NCI-H2029 (cell line): ENCODE measurements at regions not wholly inside any gene's neighbourhood (a gene's known extent, or its start where the extent isn't known, plus 50 kb on each side); places are given as distances from the start of the nearest gene placed in this dataset.

Experiments
- DNase-seq: peaks from one replicate; lab custom pipeline; 2025; lab: John Stamatoyannopoulos, UW

DNA sequence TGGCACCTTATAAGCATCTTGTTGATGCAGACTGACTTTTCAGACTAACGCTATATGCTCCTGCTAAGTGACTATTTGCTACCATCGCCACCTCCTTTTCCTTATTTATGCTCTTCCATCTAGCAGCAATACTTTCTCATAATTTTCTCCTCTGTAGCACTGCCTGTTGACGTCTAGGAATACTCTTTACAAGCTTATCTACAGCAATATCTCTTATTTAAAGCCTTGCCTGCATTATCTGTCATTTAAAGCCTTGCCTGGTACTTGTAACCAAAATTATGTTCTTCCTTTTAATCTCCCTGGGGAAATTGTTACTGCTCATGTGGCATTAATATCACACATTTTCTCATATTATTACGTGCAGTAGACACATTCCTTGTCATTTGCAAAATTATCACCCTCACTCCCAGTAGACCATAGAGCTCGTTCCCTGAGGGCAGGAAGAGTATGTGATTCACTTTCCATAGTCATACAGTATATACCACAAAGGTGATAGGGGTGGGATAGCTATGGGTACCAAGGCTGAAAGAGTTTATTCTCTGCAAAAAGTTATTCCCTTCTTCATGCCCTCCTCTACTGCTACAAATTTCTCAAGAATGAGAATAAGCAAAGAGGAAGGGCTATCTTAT lies 359.7 kb upstream of the PCDH15 start:
- DNase-seq, result no peak

DNA sequence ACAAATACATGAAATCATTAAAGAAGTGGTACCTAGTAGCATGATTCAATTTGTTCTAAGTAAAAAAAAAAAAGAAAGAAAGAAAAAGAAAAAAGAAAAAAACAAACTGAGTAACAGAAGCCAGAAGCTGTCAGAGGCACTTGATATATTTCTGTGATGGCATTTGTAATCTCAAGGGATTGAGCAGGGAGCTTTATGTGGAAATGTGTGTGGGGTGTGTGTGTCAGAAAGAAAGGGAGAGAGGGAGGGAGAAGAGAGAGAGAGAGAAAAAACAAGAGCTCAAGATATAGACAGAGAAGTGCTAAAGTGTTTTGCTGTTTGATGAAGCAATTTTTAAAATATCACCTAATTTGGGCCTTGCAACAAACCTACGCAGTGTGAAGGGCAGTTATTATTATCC lies 357.6 kb upstream of the PCDH15 start:
- no peak for DNase-seq

DNA sequence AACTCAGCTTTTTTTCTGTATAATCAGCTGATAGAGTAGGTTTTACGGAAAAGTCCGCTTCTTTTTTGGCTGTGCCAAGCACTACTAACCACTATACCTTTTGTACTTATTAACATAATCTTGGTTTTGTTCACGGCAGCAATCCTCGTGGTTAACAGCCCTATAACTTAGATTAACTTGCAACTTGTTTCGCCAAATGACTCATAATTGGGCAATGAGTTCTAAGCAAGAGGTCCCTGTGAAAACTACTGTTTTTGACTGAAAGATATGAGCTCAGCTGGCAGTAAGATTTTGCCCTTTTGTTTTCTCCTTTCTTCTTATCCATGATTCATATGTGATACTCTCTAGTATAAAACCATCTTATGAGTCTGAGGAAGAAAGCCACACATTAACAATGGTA lies 345.0 kb upstream of the PCDH15 start:
- DNase-seq, result no peak

DNA sequence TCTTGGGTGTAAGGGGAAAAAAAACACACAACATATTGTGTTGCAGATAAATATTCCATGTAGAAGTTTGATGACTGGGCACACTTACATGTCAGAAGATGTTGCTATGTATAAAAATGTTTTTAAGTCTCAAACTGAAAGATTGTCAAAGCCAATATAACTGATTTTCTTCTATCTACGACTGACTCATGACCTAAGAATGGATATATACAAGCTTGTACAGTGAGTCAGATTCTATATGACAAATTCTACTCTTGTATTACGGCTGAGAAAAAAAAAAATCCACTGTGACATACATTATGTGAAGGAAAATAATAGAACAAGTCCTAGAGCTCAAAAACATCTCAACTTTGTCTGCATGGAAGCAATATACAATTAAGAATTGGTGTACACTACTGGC lies 343.0 kb upstream of the PCDH15 start:
- no peak for DNase-seq

DNA sequence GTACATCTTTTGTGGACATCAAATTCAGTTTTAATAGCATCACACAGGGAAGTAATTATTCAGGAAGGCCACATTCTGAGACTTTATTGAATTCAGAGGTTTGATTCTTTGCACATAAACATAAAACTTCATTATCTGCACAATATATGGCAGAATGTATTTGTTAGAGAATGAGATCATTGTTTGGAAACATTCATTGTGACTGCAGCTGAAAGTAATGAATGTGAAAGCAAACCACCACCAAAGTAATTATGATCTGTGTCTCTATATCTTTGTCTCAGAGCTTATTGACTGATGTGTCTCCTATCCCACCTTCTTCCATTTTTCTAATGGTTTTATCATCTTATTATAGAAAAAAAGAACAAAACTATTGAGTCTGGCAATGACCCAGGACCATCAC lies 340.9 kb upstream of the PCDH15 start:
- no peak for DNase-seq

DNA sequence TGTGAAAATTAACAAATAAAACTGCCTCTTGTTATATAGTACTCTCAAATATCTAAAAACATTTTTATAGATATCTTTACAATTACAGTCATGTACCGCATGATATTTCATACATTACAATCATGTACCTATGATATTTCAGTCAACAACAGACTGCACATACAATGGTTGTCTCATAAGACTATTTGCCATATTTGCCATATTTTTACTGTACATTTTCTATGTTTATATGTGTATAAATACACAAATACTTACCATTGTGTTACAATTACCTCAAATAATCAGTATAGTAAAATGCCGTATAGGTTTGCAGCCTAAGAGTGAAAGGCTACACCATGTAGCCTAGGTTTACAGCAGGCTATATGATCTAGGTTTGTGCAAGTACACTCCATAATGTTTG lies 336.0 kb upstream of the PCDH15 start:
- DNase-seq, result no peak

DNA sequence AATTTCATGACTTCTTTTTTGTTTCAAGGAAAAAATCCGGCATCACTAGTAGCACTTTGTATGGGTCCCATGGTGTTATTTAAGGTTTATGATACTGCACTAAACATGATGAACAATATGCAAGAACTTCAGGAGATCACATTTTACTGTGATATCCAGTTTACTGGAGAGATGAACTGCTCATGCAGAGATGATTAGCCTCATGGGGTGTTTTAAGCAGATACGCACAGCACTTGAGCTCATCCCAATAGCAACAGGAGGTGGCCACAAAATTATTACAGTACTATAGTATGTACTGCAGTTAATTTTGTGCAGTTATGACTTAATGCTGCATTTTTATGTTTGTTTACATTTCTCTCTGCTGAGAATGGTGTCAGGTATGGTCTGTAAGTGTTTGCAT lies 303.7 kb upstream of the PCDH15 start:
- no peak for DNase-seq

DNA sequence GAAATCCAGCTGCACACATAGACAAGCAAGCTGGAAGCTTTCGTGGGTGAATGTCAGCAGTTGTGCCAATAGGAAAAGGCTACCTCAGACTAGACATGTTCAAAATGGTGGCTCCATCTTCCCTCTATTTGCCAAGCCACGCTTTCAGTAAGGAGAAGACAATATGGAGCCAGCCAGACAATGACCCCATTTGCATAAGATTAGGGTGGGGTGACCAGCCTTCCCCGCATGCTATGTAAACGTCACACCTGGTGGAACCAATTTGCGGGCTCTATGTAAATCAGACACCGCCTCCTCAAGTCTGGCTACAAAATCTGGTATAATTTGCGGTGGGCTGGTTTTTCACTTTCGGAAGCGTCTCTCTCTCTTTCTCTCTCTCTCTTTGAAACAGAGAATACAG lies 297.4 kb upstream of the PCDH15 start:
- DNase-seq, result no peak

DNA sequence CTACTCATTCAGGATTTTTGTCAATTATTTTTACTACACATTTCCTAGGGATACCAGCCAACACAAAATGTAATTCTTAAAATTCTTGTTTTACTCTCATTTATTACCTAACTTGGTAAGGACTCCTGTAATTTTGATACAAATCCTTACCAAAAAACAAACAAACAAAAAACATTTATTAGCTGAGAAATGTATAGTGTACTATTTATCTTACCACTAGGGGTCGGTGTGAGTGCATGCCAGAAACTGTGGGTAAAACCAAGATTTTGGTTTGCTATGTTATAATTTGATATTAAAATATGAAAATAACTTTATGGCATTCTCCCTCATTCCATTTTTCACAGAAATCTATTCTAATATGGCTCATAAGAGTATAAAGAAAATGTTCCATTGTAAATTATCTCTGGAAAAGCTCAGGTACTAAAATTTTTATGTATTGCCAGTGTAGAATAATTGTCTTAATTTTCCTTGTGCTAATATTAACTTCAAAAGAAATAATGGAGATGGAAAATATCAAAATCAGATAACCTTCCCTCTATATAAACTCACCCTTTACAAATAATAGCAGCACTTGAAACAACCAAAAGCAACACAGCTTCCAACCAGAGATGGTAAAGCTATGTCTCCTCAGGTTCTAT lies 290.8 kb upstream of the PCDH15 start:
- no peak for DNase-seq

DNA sequence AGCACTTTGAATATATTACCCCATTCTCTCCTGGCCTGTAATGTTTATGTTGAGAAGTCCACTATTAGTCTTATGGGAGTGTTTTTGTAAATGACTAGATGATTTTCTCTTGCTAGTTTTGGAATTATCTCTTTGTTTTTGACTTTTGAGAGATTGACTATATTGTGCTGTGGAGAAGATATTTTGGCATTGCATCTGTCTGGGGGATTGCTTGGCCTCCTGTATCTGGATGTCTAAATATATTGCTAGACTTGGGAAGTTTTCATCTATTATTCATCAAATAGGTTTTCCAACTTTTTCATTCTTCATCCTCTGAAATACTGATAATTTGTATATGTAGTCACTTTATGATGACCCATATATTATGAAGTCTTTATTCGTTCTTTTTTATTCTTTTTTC lies 277.1 kb upstream of the PCDH15 start:
- no peak for DNase-seq

DNA sequence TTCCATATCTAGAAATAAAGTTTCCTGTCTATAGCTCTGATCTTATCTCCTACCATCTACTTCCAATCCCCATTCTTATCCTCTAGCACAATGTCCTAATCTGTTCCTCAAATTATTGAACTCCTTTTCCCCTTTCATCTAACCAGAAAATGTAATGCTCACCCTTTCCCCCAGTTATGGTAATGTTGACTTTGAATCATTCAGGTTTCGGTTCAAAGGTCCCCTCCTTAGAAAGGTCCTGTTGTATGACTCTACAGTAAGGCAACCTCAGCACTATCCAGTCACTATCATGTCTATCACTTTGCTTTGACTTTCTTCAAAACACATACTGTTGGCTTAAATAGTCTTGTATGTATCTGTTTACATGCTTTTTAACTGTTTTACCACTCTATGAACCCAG lies 264.2 kb upstream of the PCDH15 start:
- DNase-seq, result no peak

DNA sequence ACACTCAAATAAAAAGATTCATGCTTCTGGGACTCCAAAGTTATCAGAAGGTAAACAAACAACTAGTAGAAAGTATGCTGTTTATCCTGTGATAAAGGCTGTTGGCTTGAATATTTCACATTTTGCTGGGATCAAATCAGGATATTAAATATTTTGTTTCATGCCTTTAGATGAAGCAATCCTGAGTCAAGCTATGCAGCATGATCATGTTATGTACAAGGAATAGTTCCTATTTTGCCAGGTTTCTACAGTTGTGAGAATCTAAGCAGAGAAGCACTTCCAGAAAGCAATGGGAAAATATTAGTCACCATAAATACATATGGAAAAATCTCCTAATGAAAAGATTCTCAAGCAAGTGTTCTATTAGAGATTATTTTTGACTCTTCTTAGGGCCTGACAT lies 262.8 kb upstream of the PCDH15 start:
- no peak for DNase-seq

DNA sequence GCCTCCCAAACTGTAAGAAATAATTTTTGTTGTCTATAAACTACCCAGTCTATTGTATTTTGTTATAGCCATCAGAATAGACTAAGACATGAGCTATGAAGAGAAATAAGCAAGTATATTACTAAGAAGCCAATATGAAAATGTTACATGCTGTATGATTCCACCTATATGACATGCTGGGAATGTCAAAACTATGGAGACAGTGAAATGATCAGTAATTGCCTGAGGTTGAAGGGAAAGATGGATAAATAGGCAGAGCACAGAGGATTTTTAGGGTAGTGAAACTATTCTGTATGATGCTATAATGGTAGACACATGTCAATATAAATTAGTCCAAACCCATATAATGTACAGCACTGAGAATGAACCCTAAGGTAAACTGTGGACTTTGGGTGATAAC lies 261.3 kb upstream of the PCDH15 start:
- no peak for DNase-seq

DNA sequence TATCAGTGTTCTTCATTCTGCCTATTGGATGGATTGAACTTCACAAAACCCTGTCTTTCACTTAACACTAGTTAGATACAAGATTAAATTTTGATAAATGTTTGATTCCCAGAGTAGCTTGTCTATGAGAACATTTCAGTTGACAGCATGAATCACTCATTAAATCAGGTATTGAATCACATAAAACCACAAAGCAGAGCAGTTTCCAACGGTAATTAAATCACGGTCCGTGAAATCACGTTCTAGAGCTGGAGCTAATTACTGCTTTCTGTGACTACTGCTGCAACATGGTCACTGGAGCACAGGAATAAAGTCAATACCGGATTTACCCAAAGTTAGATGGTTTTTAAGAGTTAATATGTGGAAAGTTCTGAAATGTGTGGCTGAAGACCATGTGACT lies 257.8 kb upstream of the PCDH15 start:
- DNase-seq, result no peak

DNA sequence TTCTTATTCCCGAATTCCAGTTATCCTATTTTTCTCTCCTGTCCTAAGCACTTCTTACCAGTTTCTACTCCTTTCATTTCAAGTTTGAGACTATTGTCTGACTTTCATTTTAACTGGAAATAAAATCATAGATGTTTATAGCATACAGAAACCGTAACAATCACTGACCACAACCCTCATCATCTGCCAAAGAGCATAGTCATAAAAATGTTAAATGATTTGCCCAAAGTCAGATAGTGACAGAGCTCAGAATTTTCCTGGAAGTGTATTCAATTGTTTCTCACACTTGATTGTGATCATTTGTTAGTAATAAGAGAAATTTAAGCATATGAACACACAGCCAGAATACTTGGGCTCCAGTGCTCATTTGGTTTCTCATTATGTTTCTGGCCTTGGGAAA lies 250.5 kb upstream of the PCDH15 start:
- no peak for DNase-seq

DNA sequence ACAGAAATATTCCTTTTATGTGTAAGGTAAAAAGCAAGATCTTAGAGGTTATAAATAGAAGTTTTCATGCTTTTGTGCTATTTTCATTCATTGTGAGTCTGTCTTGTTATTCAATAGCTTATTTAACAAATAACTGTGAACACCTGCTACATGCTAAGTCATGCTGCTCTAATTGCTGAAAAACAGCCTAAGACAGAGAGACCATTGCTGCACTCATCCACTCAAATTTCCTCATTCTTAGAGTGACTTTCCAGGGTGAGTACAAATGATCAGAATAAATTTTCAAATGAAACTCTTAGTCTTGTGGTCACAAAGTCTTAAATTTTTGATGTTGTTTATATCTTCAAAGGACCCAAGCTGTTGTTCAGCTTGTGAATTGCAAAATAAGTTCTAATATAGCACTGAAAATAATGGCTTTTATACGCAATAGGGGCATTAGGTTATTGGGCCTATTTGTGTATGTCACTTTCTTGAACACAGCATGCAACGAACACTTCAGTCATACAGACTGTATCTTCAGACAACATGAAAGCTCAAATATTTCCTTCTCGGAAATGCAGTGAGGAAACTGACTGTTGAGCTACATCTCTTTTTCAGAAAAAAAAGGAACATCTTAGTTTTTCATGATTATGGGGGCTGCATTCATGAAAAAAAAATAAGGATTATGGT lies 247.9 kb upstream of the PCDH15 start:
- no peak for DNase-seq

DNA sequence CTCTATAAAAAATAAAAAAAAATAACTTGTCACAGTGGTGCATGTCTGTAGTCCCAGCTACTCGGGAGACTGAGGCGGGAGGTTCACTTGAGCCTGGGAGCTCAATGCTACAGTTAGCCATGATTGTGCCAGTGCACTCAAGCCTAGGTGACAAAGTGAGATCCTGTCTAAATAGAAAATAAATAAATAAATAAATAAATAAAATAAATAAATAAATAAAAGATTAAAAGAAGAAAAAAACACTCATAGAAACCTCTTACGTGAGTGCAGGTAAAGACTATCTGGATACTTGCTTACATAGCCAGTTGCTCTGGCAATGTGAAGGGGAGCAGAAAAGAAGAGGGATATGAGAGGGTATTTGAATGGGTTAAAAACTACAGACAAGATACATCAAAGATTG lies 242.5 kb upstream of the PCDH15 start:
- DNase-seq, result no peak

DNA sequence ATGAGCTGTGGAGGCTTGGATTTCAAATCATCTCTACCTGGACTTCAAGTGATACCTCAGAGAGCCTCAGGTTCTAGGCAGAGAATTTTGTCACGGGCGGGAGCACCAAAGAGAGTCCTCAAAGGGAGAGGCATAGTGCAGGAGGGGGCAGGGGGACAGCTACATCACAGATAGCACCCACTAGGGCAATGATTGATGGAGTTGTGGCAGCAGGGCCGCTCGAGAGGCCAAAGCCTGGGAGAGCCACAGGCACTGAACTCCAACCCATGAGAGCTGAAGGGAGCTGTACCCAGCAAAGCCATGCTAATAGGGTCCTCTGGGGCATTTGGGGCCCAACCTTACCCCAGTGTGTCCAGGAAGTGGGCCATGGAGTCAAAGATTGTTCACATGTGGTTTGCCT lies 232.0 kb upstream of the PCDH15 start:
- DNase-seq, result no peak

DNA sequence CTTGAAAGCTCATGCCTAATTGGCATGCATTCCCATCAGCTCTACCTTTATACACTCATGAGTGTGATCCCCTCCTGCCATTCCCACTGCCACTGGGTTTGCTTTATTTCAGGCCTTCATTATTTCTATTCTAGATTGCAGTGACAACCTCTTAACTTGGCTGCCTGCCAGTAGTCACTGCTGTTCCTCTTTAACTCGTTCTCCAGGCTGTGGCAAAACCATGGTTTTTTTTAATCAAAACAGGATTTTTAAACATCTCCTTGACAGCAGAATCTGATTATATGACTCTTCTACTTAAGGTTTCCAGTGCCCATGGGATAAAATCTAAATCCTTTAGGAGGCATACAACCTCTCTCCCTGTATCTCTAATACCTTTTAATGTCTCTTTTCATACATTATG lies 223.7 kb upstream of the PCDH15 start:
- DNase-seq, result no peak

DNA sequence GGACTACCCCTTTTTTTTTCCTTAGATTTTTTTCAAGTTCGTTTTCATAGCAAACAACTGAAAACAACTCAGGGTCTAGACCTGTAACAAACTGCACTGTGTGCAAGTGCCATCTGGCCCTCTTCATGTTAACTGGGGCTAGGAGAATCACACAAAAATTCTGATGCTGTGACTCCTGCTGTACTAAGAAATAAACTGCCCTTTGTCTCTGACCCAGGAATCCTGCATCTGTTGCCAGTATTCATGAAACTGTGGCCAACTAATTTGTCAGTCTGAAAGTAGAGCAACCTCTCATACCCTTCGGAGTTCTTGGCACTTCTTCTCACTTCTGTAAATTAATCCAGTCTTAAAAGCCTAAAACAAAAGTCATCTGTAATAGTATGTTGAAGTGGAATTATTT lies 218.4 kb upstream of the PCDH15 start:
- DNase-seq, result no peak

DNA sequence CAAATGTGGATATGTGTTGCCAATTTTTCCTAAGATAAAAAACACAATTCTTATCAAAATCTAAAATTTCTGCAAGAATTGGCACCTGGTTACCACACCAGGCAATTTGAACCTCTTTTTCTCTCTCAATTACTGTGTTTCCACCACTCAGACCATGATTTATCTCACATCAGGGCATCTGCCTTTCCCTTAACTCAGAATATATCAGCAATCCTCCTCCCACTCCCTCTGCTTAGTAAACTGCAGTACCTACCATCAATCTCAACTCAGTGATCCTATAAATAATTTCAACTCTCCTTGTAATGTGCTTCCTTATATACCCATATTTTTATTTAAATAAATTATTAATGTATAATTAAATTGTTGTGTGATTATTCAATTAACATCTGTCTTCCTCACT lies 212.3 kb upstream of the PCDH15 start:
- DNase-seq, result no peak

DNA sequence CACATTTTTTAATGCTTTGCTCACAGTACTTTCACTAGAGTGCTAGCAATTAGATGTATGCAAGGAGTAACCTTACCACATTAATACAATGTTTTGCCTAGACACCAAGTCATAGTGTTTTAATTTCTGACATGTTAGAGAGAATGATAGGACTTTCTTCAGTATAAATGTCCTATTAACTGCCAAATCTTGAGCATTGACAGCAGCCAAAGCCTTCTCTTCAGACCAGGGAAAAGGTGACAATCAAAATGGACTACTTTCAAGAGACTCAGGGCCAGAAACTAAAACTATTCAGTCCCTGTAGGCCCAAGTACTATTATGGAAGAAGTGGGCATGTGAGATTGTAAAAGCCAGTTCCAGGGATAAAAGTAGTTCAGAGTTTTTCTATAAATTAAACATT lies 201.4 kb upstream of the PCDH15 start:
- no peak for DNase-seq

DNA sequence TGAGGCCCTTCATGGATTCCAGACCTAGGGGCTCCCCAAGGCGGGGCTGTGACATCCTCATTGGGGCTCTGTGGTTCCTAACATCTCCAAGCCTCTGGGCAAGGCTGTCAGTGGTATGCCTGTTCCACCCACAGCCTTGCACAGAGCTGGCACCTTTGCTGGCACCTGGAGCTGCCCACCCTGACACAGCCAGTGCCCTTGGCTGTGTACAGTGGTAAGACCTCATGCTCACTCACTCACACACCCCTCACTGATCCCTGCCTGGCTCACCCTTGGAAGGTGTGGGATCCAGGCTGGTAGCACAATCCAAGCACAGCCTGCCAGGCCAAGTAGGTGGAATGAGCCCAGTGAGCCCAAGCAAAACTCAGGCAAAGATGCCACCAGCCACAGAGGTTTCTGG lies 200.4 kb upstream of the PCDH15 start:
- DNase-seq, result no peak

DNA sequence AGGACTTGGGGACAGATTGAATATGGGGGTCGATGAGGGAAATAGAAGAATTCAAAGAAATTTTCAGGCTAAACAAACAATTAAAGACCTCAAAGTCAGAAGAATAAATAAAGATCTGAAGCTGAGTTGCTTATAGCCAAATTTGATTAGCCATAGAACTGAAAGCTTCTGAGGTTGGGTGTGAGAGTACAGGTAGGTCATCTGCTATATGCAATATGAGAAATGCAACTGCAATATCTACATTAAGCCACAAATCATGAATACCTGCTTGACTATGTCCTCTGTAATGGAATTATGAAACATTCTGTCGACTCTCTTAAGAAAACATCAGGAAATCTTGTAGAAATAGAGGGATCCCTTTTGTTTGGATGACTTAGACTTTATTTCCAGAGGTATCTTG lies 192.1 kb upstream of the PCDH15 start:
- no peak for DNase-seq
